ENCODE measurements at regions not wholly inside any gene's neighbourhood (a gene's known extent, or its start where the extent isn't known, plus 50 kb on each side); places are given as distances from the start of the nearest gene placed in this dataset.

GRCh38 chr5:168085261-168086031 is 206.0 kb upstream of the WWC1 start:
- TF ChIP-seq, protein P1, sequence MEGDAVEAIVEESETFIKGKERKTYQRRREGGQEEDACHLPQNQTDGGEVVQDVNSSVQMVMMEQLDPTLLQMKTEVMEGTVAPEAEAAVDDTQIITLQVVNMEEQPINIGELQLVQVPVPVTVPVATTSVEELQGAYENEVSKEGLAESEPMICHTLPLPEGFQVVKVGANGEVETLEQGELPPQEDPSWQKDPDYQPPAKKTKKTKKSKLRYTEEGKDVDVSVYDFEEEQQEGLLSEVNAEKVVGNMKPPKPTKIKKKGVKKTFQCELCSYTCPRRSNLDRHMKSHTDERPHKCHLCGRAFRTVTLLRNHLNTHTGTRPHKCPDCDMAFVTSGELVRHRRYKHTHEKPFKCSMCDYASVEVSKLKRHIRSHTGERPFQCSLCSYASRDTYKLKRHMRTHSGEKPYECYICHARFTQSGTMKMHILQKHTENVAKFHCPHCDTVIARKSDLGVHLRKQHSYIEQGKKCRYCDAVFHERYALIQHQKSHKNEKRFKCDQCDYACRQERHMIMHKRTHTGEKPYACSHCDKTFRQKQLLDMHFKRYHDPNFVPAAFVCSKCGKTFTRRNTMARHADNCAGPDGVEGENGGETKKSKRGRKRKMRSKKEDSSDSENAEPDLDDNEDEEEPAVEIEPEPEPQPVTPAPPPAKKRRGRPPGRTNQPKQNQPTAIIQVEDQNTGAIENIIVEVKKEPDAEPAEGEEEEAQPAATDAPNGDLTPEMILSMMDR (conservative IDR thresholded peaks at IDR 0.05; ENCODE audit: low read depth, low read length): no peak
- H3K4me3 ChIP-seq (ENCODE audit: low read length): no peak overlapping the region
- DNase-seq (ENCODE audit: low read depth): no peak

GRCh38 chr5:168086104-168086610 is 205.3 kb upstream of the WWC1 start:
- DNase-seq (ENCODE audit: low read depth): peak; percentile 67
- TF ChIP-seq, protein P1 (conservative IDR thresholded peaks at IDR 0.05; ENCODE audit: low read depth, low read length): no peak
- H3K4me3 ChIP-seq (ENCODE audit: low read length): no peak overlapping the region

GRCh38 chr5:168086746-168087145 is 204.7 kb upstream of the WWC1 start:
- no peak for DNase-seq (ENCODE audit: low read depth)
- no peak overlapping the region for H3K4me3 ChIP-seq (ENCODE audit: low read length)
- TF ChIP-seq, protein P1 (conservative IDR thresholded peaks at IDR 0.05; ENCODE audit: low read depth, low read length): no peak

DNA sequence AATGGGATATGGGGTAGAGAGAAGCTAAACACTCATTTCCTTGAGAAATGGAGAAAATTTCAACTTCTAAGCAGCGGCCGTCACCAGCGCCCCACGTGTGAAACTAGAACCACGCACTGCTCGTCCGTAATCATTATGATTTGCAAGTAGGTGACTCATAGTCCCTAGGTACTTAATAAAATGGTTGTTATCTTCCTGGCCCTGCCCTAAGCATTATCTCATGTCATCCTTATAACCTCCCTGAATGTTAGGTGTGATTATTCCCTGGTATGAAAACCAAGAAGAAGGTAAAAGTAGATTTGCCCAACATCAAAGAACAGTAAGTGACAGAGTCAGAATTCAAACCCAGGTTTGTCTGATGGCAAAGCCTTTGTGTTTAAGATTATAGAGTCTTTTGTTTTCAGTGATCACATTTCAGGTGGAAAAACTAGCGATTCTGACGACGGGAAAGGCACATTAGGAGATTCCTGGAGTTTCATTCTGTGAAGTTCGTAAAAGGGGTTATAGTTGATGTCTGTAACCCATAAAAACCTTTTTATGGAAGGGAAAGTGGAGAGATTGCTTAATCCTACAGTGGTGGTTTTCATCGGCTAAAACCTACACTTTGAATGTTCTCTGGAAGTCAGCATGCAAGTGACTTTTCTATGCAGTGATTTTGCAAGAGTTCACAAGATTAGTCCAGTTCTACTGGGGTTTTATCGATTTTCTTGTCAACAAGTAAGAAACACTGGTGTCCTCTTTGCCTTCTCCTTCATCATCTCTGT is 202.9 kb upstream of the WWC1 start:
- no peak for DNase-seq (ENCODE audit: low read depth)
- TF ChIP-seq, protein P1 (conservative IDR thresholded peaks at IDR 0.05; ENCODE audit: low read depth, low read length): no peak

DNA sequence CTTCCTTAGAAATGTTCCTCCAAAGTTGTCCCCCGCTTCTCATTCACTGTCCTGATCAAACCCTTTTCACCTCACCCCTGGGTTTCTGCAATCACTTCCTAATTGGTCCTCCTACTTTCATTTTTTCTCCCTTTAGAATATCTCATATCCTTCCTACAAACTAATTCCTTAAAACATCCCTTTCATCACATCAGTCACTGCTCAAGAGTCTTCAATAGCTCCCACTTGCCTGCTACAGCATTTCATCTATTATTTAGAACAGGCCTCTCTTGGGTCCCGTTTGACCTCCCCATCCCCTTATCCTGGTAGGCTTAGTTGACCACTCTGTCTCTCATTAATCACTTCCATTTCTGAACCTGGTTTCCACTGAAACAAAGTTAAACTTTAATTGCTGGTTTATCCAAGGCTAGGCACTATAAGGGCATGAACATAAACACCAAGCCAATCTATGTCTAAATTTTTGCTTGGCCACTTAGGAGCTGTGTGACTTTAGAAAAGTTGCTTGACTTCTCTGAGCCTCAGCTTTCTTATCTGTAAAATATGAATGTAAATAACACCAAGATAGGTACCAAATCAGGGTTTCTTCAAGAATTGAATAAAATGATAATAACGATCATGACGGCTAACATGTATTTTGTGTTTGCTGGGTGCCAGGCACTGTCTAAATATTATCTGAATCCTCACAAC is 202.1 kb upstream of the WWC1 start:
- no peak for DNase-seq (ENCODE audit: low read depth)
- H3K4me3 ChIP-seq (ENCODE audit: low read length): no peak overlapping the region
- TF ChIP-seq, protein P1 (conservative IDR thresholded peaks at IDR 0.05; ENCODE audit: low read depth, low read length): no peak

More for the DNA sequence above, 202.9 kb upstream of the WWC1 start:
- H3K4me3 ChIP-seq (ENCODE audit: low read length): no peak overlapping the region

- no peak overlapping the region for H3K4me3 ChIP-seq (ENCODE audit: low read length)
- TF ChIP-seq, protein P1 (conservative IDR thresholded peaks at IDR 0.05; ENCODE audit: low read depth, low read length): no peak
- no peak for DNase-seq (ENCODE audit: low read depth)
Measured at GRCh38 chr5:168092209-168093185, 198.9 kb upstream of the WWC1 start.
